Neuronal stem cell (in vitro differentiated cells): ENCODE measurements at regions not wholly inside any gene's neighbourhood (a gene's known extent, or its start where the extent isn't known, plus 50 kb on each side); places are given as distances from the start of the nearest gene placed in this dataset.

Experiments used
- DNase-seq: peaks from one replicate; pipeline ENCODE4 v3.0.0-alpha.2; 2013; ENCODE audit warnings: low spot score
- H2AFZ ChIP-seq: one replicate; pipeline ENCODE4 v1.6.1; 2013; ENCODE audit warnings: mild to moderate bottlenecking, low read length, inconsistent platforms
- H2AK5ac ChIP-seq: 2 replicates; pipeline ENCODE4 v1.6.1; 2013; ENCODE audit warnings: low read depth, mild to moderate bottlenecking, inconsistent platforms, low read length, moderate library complexity, mixed read lengths
- H2BK120ac ChIP-seq: 2 replicates; pipeline ENCODE4 v1.6.1; 2013; ENCODE audit warnings: low read depth, mild to moderate bottlenecking, inconsistent platforms, low read length, moderate library complexity, mixed read lengths
- H2BK12ac ChIP-seq: one replicate; pipeline ENCODE4 v1.6.1; 2013; ENCODE audit warnings: low read length, inconsistent platforms
- H2BK15ac ChIP-seq: 2 replicates; pipeline ENCODE4 v1.6.1; 2013; ENCODE audit warnings: mild to moderate bottlenecking, low read length, inconsistent platforms, mixed read lengths
- H2BK5ac ChIP-seq: one replicate; pipeline ENCODE4 v1.6.1; 2013; ENCODE audit warnings: inconsistent platforms, mild to moderate bottlenecking, low read length, moderate library complexity
- H3K14ac ChIP-seq: one replicate; pipeline ENCODE4 v1.6.1; 2013; ENCODE audit warnings: low read length, inconsistent platforms
- H3K18ac ChIP-seq: 2 replicates; pipeline ENCODE4 v1.6.1; 2013; ENCODE audit warnings: low read length, inconsistent platforms
- H3K23ac ChIP-seq: 2 replicates; pipeline ENCODE4 v1.6.1; 2013; ENCODE audit warnings: low read depth, mild to moderate bottlenecking, mixed read lengths, low read length, inconsistent platforms; ENCODE audit not compliant: poor library complexity
- H3K27ac ChIP-seq: replicated peaks from 3 replicates; pipeline ENCODE4 v1.5.1; 2013; ENCODE audit warnings: low read length, inconsistent platforms
- H3K27me3 ChIP-seq, 3 experiments: 2 replicates each; pipeline ENCODE4 v1.6.1; 2013; ENCODE audit warnings: low read length in 3 of 3, mild to moderate bottlenecking in 2 of 3, inconsistent platforms in 1 of 3, low read depth in 1 of 3, mixed read lengths in 1 of 3, moderate library complexity in 1 of 3; ENCODE audit not compliant: control insufficient read depth in 3 of 3, insufficient read depth in 3 of 3
- H3K36me3 ChIP-seq, 2 donors: replicated peaks in 1 of 2; 2 replicates each; pipeline ENCODE4 v1.6.1; 2013; ENCODE audit warnings: low read length in 2 of 2; ENCODE audit not compliant: control insufficient read depth in 2 of 2, insufficient read depth in 2 of 2
- H3K4ac ChIP-seq: 2 replicates; pipeline ENCODE4 v1.6.1; 2013; ENCODE audit warnings: inconsistent platforms, mild to moderate bottlenecking, low read length, moderate library complexity
- H3K4me1 ChIP-seq, 2 donors: 1 replicate in 1 of 2; 2 replicates in 1 of 2; pipeline ENCODE4 v1.6.1; 2013; ENCODE audit warnings: low read length in 2 of 2, low read depth in 1 of 2; ENCODE audit not compliant: control insufficient read depth in 2 of 2, insufficient read depth in 1 of 2
- H3K4me2 ChIP-seq: one replicate; pipeline ENCODE4 v1.6.1; 2013; ENCODE audit warnings: mild to moderate bottlenecking, low read length, inconsistent platforms; ENCODE audit not compliant: insufficient read depth, poor library complexity, severe bottlenecking
- H3K4me3 ChIP-seq, 2 donors: 2 replicates each; pipeline ENCODE4 v1.5.1; 2013; ENCODE audit warnings: low read length in 2 of 2, mild to moderate bottlenecking in 2 of 2, inconsistent platforms in 1 of 2, moderate library complexity in 1 of 2
- H3K79me1 ChIP-seq: one replicate; pipeline ENCODE4 v1.6.1; 2013; ENCODE audit warnings: low read depth, mild to moderate bottlenecking, inconsistent platforms, low read length, moderate library complexity
- H3K9ac ChIP-seq: one replicate; pipeline ENCODE4 v1.6.1; 2013; ENCODE audit warnings: mild to moderate bottlenecking, low read depth, low read length, inconsistent platforms; ENCODE audit not compliant: poor library complexity
- H3K9me3 ChIP-seq, 2 donors: replicated peaks in 1 of 2; 2 replicates each; pipeline versions ENCODE3 to v1.6.1; 2013; ENCODE audit warnings: low read length in 2 of 2, mild to moderate bottlenecking in 2 of 2, inconsistent platforms in 1 of 2, low read depth in 1 of 2, mixed read lengths in 1 of 2, moderate library complexity in 1 of 2; ENCODE audit not compliant: control insufficient read depth in 2 of 2, insufficient read depth in 1 of 2
- H4K8ac ChIP-seq: one replicate; pipeline ENCODE4 v1.6.1; 2013; ENCODE audit warnings: low read depth, mild to moderate bottlenecking, inconsistent platforms, low read length, moderate library complexity
- H4K91ac ChIP-seq: one replicate; pipeline ENCODE4 v1.6.1; 2013; ENCODE audit warnings: low read length, low read depth, mild to moderate bottlenecking, inconsistent platforms; ENCODE audit not compliant: poor library complexity
- WGBS, 2 donors: extraction: QIAGEN DNeasy Blood & Tissue Kit; methylation state at CpG; one replicate each; pipeline ENCODE4 v1.1.7; 2013; ENCODE audit warnings: missing lambda C conversion rate in 2 of 2, mixed read lengths in 1 of 2; ENCODE audit not compliant: insufficient read length in 2 of 2, insufficient replicate concordance in 1 of 2; ENCODE audit errors: extremely low coverage in 2 of 2; 5-methylcytosine and 5-hydroxymethylcytosine counted together

DNA sequence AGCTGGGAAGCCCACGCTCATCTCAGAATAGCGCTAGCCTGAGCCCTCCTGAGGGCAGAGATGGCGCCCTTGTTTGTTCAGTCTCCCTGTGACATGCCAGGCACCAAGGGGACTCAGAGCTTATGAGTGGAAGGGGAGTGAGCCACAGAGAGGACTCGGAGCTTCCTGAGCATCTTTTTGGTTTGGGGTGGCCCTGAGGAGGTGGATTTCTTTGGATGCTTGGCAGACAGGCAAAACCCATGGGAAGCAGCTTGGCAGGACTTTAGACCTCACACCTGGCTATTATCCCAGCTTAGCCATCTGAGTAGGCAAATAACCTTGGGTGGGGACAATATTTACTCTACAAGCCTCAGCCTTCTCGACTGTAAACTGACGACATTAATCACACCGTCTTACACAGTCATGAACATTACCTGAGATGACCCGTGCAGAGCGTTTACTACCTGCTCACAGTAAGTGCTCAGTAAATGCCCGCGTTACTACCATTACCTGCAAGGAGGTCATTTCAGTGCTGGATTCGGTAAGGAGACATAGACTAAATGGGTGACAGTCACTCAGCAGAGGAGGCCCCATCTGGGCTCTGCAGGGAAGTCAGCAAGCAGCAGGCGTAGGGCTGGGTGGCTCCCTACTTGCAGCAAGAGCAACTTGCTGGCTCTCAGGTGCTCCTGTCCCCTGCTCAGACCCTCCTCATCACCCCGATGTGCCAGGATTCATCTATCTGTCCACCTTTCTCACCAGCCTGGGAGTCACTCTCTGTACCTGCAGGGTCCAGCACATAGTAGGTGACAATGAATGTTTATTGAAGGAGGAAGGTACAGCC lies 54.9 kb downstream of the KLHDC7A start:
- no peak overlapping the region for H4K91ac ChIP-seq
- no peak overlapping the region for H2BK120ac ChIP-seq
- no peak overlapping the region for H3K27ac ChIP-seq
- no peak for DNase-seq
- H3K4me2 ChIP-seq, result no peak overlapping the region
- H3K23ac ChIP-seq, result no peak overlapping the region
- H3K14ac ChIP-seq, result no peak overlapping the region
- no peak overlapping the region for H2AK5ac ChIP-seq
- H3K36me3 ChIP-seq, result no peaks in the 10 kb centered on the region
- no peak overlapping the region for H3K9ac ChIP-seq
- H3K18ac ChIP-seq, result peak overlapping the region; percentile 6
- no peak overlapping the region for H3K4ac ChIP-seq
- no peaks in the 10 kb centered on the region for H3K9me3 ChIP-seq
- WGBS, 2 donors, result no CpG with 5 or more reads among the region's 14 CpGs
- no peak overlapping the region for H2BK5ac ChIP-seq
- H2BK15ac ChIP-seq, result no peak overlapping the region
- H2AFZ ChIP-seq, result no peak overlapping the region
- H3K4me3 ChIP-seq, result no peak overlapping the region
- no peak overlapping the region for H2BK12ac ChIP-seq
- no peak overlapping the region for H4K8ac ChIP-seq
- no peaks in the 10 kb centered on the region for H3K79me1 ChIP-seq
- H3K4me1 ChIP-seq, result no peaks in the 10 kb centered on the region
- peaks cover 0 to 11% (median 0%) of the 10 kb centered on the region in 3 experiments for H3K27me3 ChIP-seq

DNA sequence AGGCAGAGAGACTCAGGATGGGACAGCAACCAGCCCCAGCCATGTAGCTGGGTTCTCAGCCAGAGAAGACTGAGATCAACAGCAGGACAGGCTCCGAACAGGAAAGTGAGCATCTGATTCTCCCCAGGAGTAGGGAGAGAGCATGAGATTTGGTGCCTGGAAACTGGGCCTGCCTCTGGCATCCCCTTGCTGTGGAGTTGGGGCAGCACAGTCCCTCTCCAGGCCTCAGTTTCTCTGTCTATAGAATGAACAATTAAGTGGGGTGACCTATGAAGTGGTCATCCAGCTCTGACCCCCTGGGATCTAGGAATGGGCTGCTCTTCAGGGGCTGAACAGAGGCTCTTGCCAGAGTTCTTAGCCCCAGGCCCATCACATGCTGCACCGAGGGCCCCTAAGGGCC lies 55.6 kb downstream of the KLHDC7A start:
- Histone ChIP-seq H3K9me3 (no peaks in the 10 kb centered on the region), H2BK15ac (no peak overlapping the region), H3K27ac (no peak overlapping the region), H3K14ac (no peak overlapping the region), H2BK5ac (no peak overlapping the region), H3K23ac (no peak overlapping the region), H4K91ac (no peak overlapping the region), H2AK5ac (no peak overlapping the region), H3K79me1 (no peaks in the 10 kb centered on the region), H3K27me3 (peaks cover 0 to 14% (median 0%) of the 10 kb centered on the region in 3 experiments), H3K4ac (no peak overlapping the region), H2BK120ac (no peak overlapping the region), H3K9ac (no peak overlapping the region), H4K8ac (no peak overlapping the region), H3K4me1 (no peaks in the 10 kb centered on the region), H3K4me2 (no peak overlapping the region), H3K36me3 (no peaks in the 10 kb centered on the region), H2BK12ac (no peak overlapping the region), H2AFZ (no peak overlapping the region), H3K18ac (no peak overlapping the region), H3K4me3 (no peak overlapping the region)
- WGBS, 2 donors, result no CpG with 5 or more reads among the region's 2 CpGs
- DNase-seq, result no peak

DNA sequence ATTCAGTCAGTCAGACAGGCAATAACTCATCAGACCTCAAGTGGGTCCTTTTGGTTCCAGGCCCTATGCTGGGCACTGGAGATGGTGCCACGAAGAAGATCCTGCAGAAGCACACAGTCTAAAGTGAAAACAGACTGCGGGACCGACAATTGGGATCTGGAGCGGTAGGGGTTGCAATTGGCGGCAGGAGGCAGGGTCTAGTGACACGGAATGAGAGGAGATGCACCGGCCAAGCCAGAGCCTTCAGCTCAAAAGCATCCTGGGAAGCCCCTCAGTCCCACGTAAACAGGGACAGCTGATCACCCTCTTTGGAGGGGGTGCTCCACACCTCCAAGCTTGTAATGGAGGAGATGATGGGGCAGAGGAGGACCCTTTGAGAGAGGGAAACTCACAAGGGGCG lies 56.2 kb downstream of the KLHDC7A start:
- Histone ChIP-seq H3K14ac (no peak overlapping the region), H2AFZ (no peak overlapping the region), H2BK120ac (no peak overlapping the region), H3K79me1 (no peaks in the 10 kb centered on the region), H3K23ac (no peak overlapping the region), H3K18ac (peak overlapping the region; percentile 11), H2BK15ac (peak overlapping the region; percentile 60), H3K4me2 (no peak overlapping the region), H2BK5ac (no peak overlapping the region), H3K4ac (no peak overlapping the region), H3K4me1 (peaks cover 0 to 3% of the 10 kb centered on the region in 2 donors), H3K9me3 (no peaks in the 10 kb centered on the region), H3K4me3 (no peak overlapping the region), H3K27ac (no peak overlapping the region), H3K36me3 (no peaks in the 10 kb centered on the region), H4K91ac (no peak overlapping the region), H2AK5ac (peak overlapping the region; percentile 1), H3K9ac (no peak overlapping the region), H2BK12ac (peak overlapping the region; percentile 27), H4K8ac (no peak overlapping the region), H3K27me3 (peaks cover 0 to 18% (median 0%) of the 10 kb centered on the region in 3 experiments)
- no peak for DNase-seq
- no CpG with 5 or more reads among the region's 9 CpGs for WGBS, 2 donors

DNA sequence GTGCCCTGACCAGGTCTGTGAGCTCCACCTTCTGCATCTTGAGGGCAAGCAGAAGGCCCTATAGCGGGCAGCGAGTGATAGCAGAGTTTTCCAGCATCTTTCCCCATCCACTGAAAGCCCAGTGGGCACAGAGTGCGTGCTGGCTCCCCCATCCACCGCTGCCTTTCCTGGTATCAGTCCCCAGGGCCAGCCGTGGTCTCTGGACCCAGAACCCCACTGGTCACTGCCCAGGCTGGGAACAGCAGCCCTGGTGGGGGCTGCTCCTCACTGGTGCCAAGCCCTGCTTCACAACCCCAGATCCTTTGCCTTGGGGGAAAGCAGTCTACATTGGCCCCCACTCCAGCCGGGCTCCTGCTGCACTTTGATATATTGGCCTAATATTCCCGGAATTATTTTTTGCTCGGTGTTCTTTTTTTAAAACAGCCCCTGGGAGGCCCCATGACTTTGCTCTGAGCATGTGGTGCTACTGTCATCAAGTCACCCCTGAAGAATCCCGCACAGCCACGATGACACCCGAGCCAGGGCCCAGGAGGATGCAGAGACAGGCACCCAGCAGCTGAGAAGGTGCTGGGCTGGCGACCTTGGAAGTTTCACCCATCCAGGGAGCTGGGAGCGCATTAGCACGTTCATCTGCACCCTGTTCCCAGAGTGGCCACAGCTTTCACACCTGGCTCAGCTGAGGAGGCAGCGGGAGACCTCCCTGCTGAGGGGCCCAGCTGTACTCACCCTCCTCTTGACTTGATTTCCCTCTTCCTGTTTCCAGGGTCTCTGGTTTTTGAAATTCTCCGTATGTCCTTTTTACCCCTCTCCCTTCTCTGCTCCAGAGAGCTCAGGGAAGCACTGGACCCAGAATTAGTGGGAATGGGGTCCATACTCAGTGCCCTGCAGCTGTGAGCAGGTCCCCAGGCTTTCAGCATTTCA lies 56.9 kb downstream of the KLHDC7A start:
- no peak overlapping the region for H4K8ac ChIP-seq
- H4K91ac ChIP-seq, result no peak overlapping the region
- H3K9ac ChIP-seq, result peak overlapping the region; percentile 36
- no peak overlapping the region for H3K14ac ChIP-seq
- H2BK15ac ChIP-seq, result peak overlapping the region; percentile 72
- H3K9me3 ChIP-seq, result no peaks in the 10 kb centered on the region
- H2BK5ac ChIP-seq, result no peak overlapping the region
- no peak overlapping the region for H3K4me2 ChIP-seq
- WGBS, 2 donors, result no CpG with 5 or more reads among the region's 16 CpGs
- peaks cover 0 to 25% (median 0%) of the 10 kb centered on the region in 3 experiments for H3K27me3 ChIP-seq
- no peak overlapping the region for H3K27ac ChIP-seq
- H3K4me3 ChIP-seq, result no peak overlapping the region
- no peak overlapping the region for H3K4ac ChIP-seq
- H2BK12ac ChIP-seq, result no peak overlapping the region
- no peak overlapping the region for H3K23ac ChIP-seq
- H3K79me1 ChIP-seq, result no peaks in the 10 kb centered on the region
- no peak overlapping the region for H2BK120ac ChIP-seq
- peak overlapping the region; percentile 63 for H3K18ac ChIP-seq
- peaks cover 0 to 7% of the 10 kb centered on the region in 2 donors for H3K4me1 ChIP-seq
- DNase-seq, result no peak
- peak overlapping the region; percentile 1 for H2AK5ac ChIP-seq
- no peak overlapping the region for H2AFZ ChIP-seq
- H3K36me3 ChIP-seq, result no peaks in the 10 kb centered on the region
